HCT116 (cell line): ENCODE measurements at regions not wholly inside any gene's neighbourhood (a gene's known extent, or its start where the extent isn't known, plus 50 kb on each side); places are given as distances from the start of the nearest gene placed in this dataset.

Experiments
- ATAC-seq: fragments of 200-7000 bp; cut with Tn5 transposase; 2 replicates; pipeline ENCODE4 v1.9.1; 2020; ENCODE audit warnings: mild to moderate bottlenecking, moderate library complexity
- BruUV-seq: library from RNA; stranded (reverse); fragments of 400-500 nt; replicated peaks from 2 replicates; lab custom pipeline; 2021; lab: Mats Ljungman, UMichigan
- CTCF ChIA-PET: fragments of 300-600 bp; sonication (Branson Sonifier 250); formaldehyde crosslinking; loops from one replicate; lab custom pipeline; 2021; ENCODE audit warnings: antibody characterized with exemption; lab: Charles Lee
- POLR2A ChIA-PET: fragments of 300-600, 350-600 bp; sonication (Branson Sonifier 250); formaldehyde crosslinking; loops from one replicate; lab custom pipeline; 2021; ENCODE audit warnings: antibody characterized with exemption; lab: Charles Lee
- RAD21 ChIA-PET, 2 experiments: fragments of 300-600 bp; sonication (Branson Sonifier 250); formaldehyde crosslinking; loops; one replicate each; lab custom pipeline; 2023; ENCODE audit warnings: low total read pairs in 2 of 2; ENCODE audit not compliant: uncharacterized antibody in 2 of 2, unreplicated experiment in 2 of 2, low non-redundant PET in 1 of 2; lab: Charles Lee
- DNase-seq: peaks from one replicate; pipeline ENCODE4 v3.0.0-alpha.2; 2010; ENCODE audit warnings: low read depth, low spot score
- H2AFZ ChIP-seq: fragments of 200-600 bp; shearing (Covaris generic), sonication (generic); 2 replicates; pipeline ENCODE4 v1.6.1; 2017; ENCODE audit warnings: low read depth, mixed run types, mixed read lengths, antibody characterized with exemption, low read length; ENCODE audit not compliant: poor library complexity, severe bottlenecking
- H3K27ac ChIP-seq: 2 replicates; pipeline ENCODE4 v1.5.1; 2012; ENCODE audit warnings: low read depth, low read length
- H3K27me3 ChIP-seq: fragments of 200-600 bp; sonication (generic); 2 replicates; pipeline ENCODE4 v1.6.1; 2016; ENCODE audit warnings: mixed run types, low read length, mixed read lengths; ENCODE audit not compliant: insufficient read depth
- H3K36me3 ChIP-seq, 2 experiments: fragments of 200-500 bp in 1 of 2; fragments of 200-600 bp in 1 of 2; sonication (Bioruptor generic) in 1 of 2; sonication (generic) in 1 of 2; 2 replicates each; pipeline versions ENCODE4 v1.5.1 to v1.6.1; 2014 to 2016; ENCODE audit warnings: low read length in 2 of 2, inconsistent platforms in 1 of 2, mixed read lengths in 1 of 2, mixed run types in 1 of 2; ENCODE audit not compliant: insufficient read depth in 2 of 2, control insufficient read depth in 1 of 2
- H3K4me1 ChIP-seq, 2 experiments: fragments of 200-600 bp in 1 of 2; sonication (generic) in 1 of 2; 2 replicates each; pipeline versions ENCODE4 v1.5.1 to v1.6.1; 2012 to 2017; ENCODE audit warnings: low read length in 2 of 2, inconsistent platforms in 1 of 2, mild to moderate bottlenecking in 1 of 2, mixed read lengths in 1 of 2, mixed run types in 1 of 2, moderate library complexity in 1 of 2; ENCODE audit not compliant: insufficient read depth in 2 of 2, control insufficient read depth in 1 of 2
- H3K4me2 ChIP-seq: fragments of 200-600 bp; sonication (generic); 2 replicates; pipeline ENCODE4 v1.6.1; 2017; ENCODE audit warnings: mixed run types, low read length, mixed read lengths
- H3K4me3 ChIP-seq, 2 experiments: fragments of 200-600 bp in 1 of 2; sonication (generic) in 1 of 2; replicated peaks in 1 of 2; 2 replicates each; pipeline ENCODE4 v1.5.1; 2011 to 2016; ENCODE audit warnings: low read length in 2 of 2, control low read depth in 1 of 2, low read depth in 1 of 2, mild to moderate bottlenecking in 1 of 2, mixed read lengths in 1 of 2, mixed run types in 1 of 2
- H3K79me2 ChIP-seq: fragments of 200-600 bp; sonication (generic); 2 replicates; pipeline ENCODE4 v1.6.1; 2017; ENCODE audit warnings: mild to moderate bottlenecking, mixed run types, low read length, moderate library complexity, mixed read lengths; ENCODE audit not compliant: insufficient read depth
- H3K9ac ChIP-seq: fragments of 200-600 bp; sonication (generic); 2 replicates; pipeline ENCODE4 v1.6.1; 2016; ENCODE audit warnings: low read length, mixed read lengths
- H3K9me2 ChIP-seq: fragments of 200-600 bp; sonication (generic), shearing (Covaris generic); 2 replicates; pipeline ENCODE4 v1.6.1; 2017; ENCODE audit warnings: mixed run types, mild to moderate bottlenecking, moderate library complexity; ENCODE audit not compliant: insufficient read depth
- H3K9me3 ChIP-seq, 2 experiments: fragments of 200-500 bp in 1 of 2; fragments of 200-600 bp in 1 of 2; sonication (Bioruptor generic) in 1 of 2; sonication (generic) in 1 of 2; 2 replicates each; pipeline ENCODE4 v1.6.1; 2014 to 2017; ENCODE audit warnings: low read length in 2 of 2, mixed read lengths in 2 of 2, inconsistent platforms in 1 of 2, low read depth in 1 of 2, mild to moderate bottlenecking in 1 of 2, mixed run types in 1 of 2, moderate library complexity in 1 of 2; ENCODE audit not compliant: control insufficient read depth in 1 of 2, insufficient read depth in 1 of 2
- H4K20me1 ChIP-seq: fragments of 200-600 bp; sonication (generic), shearing (Covaris generic); 2 replicates; pipeline ENCODE4 v1.6.1; 2017; ENCODE audit warnings: mixed run types, mild to moderate bottlenecking, moderate library complexity; ENCODE audit not compliant: insufficient read depth
- CBX3 ChIP-seq: IDR thresholded peaks from 2 replicates; pipeline ENCODE4 v1.6.1; 2012; ENCODE audit warnings: low read depth
- CEBPB ChIP-seq: IDR thresholded peaks from 2 replicates; pipeline ENCODE4 v1.6.1; 2012; ENCODE audit warnings: low read depth
- EZH2 ChIP-seq: fragments of 200-600 bp; sonication (generic); IDR thresholded peaks from 2 replicates; pipeline ENCODE4 v1.6.1; 2017; ENCODE audit warnings: antibody characterized with exemption, mixed run types
- EZH2phosphoT487 ChIP-seq: fragments of 200-600 bp; IDR thresholded peaks from 2 replicates; pipeline ENCODE4 v1.6.1; 2018; ENCODE audit warnings: antibody characterized with exemption, borderline replicate concordance
- FOSL1 ChIP-seq: IDR thresholded peaks from 2 replicates; pipeline ENCODE4 v1.6.1; 2012; ENCODE audit warnings: low read depth
- JUND ChIP-seq: IDR thresholded peaks from 2 replicates; pipeline ENCODE4 v1.6.1; 2012
- POLR2AphosphoS5 ChIP-seq: IDR thresholded peaks from 2 replicates; pipeline ENCODE4 v1.6.1; 2011; ENCODE audit warnings: mild to moderate bottlenecking, low read depth, low read length, moderate library complexity
- RAD21 ChIP-seq: IDR thresholded peaks from 2 replicates; pipeline ENCODE4 v1.6.1; 2012; ENCODE audit warnings: low read depth, mild to moderate bottlenecking
- SP1 ChIP-seq: IDR thresholded peaks from 2 replicates; pipeline ENCODE4 v1.6.1; 2012; ENCODE audit warnings: low read depth
- TCF7L2 ChIP-seq: IDR thresholded peaks from 2 replicates; pipeline ENCODE4 v1.7.0; 2011; ENCODE audit warnings: borderline replicate concordance, inconsistent platforms; ENCODE audit not compliant: insufficient read depth, insufficient read length; ENCODE audit errors: extremely low read depth
- ZNF274 ChIP-seq: fragments of 200-500 bp; sonication (Bioruptor generic); IDR thresholded peaks from 2 replicates; pipeline ENCODE4 v1.6.1; 2014; ENCODE audit warnings: mild to moderate bottlenecking, low read depth, low read length, inconsistent platforms
- intact Hi-C: fragments of 100-400 bp; cut with micrococcal nuclease; formaldehyde crosslinking; loops from 2 replicates; pipeline ENCODE4 v1.10.0; 2022
- TF ChIP-seq, protein P1 (sequence below): IDR thresholded peaks from 2 replicates; pipeline ENCODE4 v1.6.1; 2012; ENCODE audit warnings: low read depth

- no peak for ATAC-seq
- intact Hi-C loops = no loop called here
- TF ChIP-seq TCF7L2 (no peak), POLR2AphosphoS5 (no peak), RAD21 (no peak), CEBPB (no peak), EZH2 (no peak), SP1 (no peak), EZH2phosphoT487 (no peak), JUND (no peak), ZNF274 (no peak), CBX3 (no peak), FOSL1 (no peak)
- TF ChIP-seq, protein P1, sequence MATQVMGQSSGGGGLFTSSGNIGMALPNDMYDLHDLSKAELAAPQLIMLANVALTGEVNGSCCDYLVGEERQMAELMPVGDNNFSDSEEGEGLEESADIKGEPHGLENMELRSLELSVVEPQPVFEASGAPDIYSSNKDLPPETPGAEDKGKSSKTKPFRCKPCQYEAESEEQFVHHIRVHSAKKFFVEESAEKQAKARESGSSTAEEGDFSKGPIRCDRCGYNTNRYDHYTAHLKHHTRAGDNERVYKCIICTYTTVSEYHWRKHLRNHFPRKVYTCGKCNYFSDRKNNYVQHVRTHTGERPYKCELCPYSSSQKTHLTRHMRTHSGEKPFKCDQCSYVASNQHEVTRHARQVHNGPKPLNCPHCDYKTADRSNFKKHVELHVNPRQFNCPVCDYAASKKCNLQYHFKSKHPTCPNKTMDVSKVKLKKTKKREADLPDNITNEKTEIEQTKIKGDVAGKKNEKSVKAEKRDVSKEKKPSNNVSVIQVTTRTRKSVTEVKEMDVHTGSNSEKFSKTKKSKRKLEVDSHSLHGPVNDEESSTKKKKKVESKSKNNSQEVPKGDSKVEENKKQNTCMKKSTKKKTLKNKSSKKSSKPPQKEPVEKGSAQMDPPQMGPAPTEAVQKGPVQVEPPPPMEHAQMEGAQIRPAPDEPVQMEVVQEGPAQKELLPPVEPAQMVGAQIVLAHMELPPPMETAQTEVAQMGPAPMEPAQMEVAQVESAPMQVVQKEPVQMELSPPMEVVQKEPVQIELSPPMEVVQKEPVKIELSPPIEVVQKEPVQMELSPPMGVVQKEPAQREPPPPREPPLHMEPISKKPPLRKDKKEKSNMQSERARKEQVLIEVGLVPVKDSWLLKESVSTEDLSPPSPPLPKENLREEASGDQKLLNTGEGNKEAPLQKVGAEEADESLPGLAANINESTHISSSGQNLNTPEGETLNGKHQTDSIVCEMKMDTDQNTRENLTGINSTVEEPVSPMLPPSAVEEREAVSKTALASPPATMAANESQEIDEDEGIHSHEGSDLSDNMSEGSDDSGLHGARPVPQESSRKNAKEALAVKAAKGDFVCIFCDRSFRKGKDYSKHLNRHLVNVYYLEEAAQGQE = no peak
- TF ChIP-seq, all 23 proteins: peak for 0
- H3K27me3 ChIP-seq = no peaks in the 10 kb centered on the region
- H3K9me3 ChIP-seq = peaks cover 0 to 9% of the 10 kb centered on the region in 2 experiments; a peak in 2 of 4 replicates
- H2AFZ ChIP-seq = no peak overlapping the region
- ChIA-PET POLR2A (no interaction called here), RAD21 (no interaction called here), CTCF (no interaction called here)
- H3K27ac ChIP-seq = no peak overlapping the region
- H3K79me2 ChIP-seq = no peaks in the 10 kb centered on the region
- no peak overlapping the region for H3K9ac ChIP-seq
- BruUV-seq = no TSS peak
- no peaks in the 10 kb centered on the region for H4K20me1 ChIP-seq
- DNase-seq = no peak
- H3K36me3 ChIP-seq = no peaks in the 10 kb centered on the region
- H3K4me2 ChIP-seq = no peak overlapping the region
- H3K9me2 ChIP-seq = no peaks in the 10 kb centered on the region
- no peak overlapping the region for H3K4me3 ChIP-seq
- H3K4me1 ChIP-seq = no peaks in the 10 kb centered on the region
Measured at GRCh38 chr11:127805771-127806170, 781.6 kb downstream of the ETS1 start.
